ENCODE measurements at regions not wholly inside any gene's neighbourhood (a gene's known extent, or its start where the extent isn't known, plus 50 kb on each side); places are given as distances from the start of the nearest gene placed in this dataset.

DNA sequence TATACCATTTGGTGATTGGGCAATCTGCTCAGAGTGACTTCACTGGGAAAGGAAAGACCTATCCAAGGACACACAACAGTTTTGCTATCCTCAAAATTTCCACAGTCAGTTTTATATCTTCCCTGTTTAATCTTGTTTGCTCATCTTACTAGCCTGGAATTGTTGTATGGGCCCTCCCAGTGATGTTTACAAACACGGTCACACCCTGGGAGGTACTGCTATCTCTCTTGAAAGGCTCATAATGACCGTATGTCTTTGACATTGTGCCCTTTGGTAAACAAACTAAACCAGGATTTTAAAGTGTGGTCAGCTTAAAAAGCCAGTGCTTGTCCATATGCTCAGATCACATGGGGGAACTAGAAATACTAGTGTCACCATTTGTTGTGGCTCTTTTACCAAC is 277.0 kb downstream of the CDH2 start:
- no peak for DNase-seq

DNA sequence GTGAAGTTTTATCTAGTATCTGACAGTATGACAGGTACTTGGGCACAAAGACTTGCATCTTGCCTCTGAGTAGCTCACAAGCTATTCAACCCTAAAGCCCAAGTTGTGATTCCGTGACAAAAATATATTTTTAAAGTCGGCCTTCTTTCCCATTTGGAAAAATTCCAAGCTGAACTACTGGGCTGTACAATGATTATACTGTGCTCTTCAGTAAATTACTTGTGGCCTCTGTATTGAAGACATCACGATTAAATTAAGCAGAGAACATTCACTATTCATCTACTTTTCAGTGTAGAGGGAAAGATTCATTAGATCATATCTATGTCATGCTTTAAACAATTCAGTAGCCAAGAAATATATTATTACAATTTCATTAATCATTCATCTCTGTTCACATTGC is 282.2 kb downstream of the CDH2 start:
- DNase-seq = no peak

DNA sequence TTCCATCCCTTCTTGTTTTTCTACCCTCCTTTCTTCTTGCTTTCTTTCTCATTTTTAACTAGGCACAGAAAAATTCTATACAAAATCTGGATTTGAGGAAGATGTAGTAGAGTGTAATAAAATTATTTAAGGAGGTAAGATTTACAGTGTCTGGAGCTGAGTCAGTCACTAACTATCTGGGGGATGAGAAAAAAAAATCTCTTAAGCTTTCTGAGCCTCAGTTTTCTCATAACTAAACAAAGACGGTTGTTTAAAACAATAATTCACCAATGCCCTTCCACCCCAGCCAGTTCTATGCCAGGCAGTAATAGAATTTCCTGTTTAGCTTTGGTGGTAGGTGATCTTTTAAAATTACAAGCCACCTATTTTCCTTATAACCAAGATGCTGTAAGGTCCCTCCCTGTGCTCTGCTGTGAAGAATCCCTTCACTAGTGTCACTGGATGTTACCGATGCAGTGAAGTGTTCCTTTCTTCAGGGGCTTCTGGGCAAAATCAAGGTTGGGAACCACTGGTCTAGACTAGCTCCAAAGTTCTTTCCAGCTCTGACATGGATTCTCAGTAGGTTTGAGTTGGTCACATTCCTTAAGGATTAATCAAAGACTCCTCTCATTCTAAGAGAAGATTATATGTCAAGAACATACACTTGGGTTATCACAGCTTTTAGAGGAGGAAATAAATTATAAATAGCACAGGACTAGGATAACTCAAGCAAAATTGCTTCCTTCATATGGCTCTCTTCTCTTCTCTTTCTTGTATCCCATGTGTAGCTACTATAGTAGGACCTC is 289.0 kb downstream of the CDH2 start:
- no peak for DNase-seq

DNA sequence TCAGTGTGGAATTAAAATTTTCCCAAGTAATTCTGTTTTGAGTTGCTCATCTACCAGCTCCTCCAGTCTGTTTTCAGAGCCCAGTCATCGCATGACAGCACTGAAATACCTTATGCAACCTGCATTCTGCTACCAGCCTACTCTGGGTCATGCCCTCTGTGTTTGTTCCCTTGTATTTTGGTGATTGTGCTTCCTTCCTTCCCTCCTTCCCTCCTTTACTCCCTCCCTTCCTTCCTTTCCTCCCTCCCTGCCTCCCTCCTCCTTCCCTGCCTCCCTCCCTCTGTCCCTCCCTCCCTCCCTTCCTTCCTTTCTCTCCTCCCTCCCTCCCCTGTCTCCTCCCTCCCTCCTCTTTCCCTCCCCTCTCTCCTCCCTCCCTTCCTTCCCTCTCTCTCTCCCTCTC is 289.6 kb downstream of the CDH2 start:
- DNase-seq = no peak

DNA sequence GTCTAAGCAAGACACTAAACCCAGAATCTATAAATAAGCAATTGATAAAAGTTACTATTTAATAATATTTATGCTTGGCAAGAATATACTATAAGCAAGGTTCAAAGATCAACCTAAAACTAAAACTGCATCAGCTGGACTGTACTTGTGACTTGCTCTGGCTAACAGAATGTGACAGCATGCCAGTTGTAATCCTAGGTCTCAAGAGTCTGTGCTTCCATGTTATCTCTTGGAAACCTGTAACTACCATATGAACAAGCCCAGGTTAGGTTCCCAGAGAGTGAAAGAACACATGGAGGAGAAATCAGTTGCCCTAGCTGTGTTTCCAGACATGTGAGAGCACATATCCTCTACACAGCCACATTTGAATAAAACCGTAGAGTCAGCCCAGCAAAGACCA is 297.4 kb downstream of the CDH2 start:
- DNase-seq = no peak

DNA sequence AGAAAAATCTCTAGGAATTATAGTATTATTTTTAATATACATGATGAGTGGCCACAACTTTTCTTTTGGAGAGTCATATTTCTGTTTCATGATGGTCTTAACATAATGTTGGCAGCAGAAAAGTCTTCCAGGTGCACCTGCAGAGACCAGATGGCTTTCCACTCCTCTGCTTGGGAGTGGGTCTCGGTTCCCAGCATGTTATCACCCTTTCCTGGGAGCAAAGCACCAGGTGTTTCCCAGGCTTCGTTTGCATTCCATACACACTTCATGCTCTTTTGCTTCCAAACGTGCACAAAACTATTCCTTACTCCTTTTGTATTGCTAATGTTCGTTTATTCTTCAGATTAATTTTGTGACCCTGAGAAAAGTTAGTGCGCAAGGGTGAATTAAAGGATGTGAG is 305.2 kb downstream of the CDH2 start:
- no peak for DNase-seq

DNA sequence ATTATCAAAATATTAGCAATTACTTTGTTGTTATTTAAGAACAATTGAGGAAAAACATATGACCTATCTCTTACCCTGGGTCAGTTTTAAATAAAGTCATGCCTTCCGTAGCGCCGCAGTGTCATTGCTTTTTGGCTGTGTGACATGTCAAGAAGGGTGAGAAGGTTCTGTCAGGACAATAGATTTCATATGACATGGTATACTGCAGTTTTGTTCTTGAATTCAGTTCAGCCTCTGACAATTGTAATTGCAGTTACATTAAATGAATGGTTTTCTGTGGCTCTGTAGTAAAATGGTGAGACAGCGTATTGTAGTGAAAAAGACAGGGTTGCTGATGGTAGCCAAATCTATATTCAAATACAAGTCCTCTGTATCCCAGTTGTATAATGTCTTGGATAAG is 307.2 kb downstream of the CDH2 start:
- no peak for DNase-seq

DNA sequence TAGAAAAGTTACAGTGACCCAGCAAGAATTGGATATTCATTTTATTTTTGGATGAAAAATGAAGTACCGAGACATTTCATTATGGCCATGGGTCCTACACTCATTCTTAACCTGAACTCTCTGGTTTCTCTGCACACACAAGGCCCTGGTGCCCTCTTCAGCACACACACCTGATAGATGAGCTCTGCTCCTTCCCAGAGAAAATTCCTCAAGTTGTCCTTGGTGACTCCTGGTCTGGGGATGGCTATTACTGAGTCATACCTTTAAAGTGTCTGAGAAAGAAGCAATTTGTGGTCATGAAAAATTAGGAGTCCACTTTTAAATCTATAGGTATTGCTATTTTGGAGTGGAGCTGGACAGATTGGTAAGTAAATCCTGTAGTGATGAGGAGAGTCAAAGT is 311.5 kb downstream of the CDH2 start:
- DNase-seq = no peak

DNA sequence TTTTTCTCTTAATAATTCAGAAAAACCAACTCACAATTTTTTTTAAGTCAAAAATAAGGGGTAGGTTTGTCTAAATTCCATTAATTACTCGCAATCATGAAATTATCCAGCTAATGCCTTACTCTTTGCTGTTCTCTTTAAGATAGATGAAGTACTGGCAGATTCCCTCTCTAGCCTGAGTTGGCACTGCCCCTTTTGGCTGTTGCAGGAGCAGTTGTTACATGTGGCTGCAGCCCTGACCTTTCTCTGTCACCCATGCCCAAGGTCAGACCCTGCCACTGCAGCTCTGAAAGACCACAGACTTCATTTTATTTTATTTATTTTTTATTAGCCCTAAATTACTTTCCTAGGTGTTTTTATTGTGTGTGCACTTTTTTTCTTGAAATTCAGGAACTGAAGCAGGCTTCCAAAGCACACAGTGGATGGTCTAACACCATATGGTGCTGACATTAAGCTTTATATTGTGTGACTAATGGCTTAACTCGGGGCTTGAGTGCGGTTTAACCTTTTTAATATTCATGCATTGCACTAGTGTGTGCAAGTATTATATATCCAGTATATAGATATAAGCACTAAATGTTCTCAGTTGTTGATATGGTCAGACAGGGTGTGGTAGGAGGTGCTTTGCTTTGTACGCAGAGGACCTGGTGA is 313.0 kb downstream of the CDH2 start:
- peak; percentile 39 for DNase-seq

DNA sequence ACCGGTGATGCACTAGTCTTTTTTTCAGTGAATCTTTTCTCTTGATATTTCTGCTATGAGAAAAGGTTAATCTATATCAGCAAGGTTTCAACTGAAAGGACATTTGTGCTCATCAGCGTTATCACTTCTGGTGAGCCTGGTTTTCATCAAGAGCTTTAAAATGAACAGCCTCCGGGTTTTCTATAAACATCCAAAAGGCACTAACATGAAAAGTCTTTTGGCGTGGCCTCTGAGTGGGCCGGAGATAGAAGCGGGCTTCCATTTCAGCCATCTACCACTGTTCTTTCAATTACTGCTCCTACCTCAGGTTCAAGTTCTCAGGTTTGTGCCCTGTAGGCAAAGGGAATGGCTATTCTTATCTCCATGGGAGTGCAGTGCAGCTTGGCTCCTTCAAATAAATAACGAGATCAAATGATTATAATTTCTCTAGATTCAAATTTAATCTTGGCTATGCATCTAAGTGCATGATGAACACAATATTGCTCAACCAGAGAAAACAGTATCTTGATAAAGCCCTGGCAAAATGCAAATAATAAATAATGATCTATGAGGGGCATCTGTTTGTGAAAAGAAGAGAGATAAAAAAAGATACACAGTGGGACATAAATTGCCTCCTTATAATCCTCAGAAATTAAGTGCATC is 314.8 kb downstream of the CDH2 start:
- no peak for DNase-seq

DNA sequence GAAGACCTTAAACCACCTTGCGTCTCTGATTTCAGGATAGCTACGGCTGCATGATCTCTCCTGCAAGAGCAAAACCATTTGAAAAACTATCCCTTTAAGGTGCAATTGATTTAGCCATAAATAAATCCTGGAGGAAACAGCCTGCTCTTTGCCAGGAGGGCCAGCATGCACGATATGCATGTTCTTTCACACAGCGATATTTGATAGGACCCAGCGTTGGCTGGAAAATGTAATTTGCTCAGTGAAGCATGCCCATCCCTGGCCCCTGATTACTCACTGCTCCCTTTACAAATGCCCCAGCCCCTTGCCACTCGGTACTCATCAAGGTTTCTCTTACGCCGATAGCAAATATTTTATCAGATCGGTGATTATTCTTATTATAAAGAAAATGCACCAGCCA is 315.4 kb downstream of the CDH2 start:
- peak; percentile 80 for DNase-seq

DNA sequence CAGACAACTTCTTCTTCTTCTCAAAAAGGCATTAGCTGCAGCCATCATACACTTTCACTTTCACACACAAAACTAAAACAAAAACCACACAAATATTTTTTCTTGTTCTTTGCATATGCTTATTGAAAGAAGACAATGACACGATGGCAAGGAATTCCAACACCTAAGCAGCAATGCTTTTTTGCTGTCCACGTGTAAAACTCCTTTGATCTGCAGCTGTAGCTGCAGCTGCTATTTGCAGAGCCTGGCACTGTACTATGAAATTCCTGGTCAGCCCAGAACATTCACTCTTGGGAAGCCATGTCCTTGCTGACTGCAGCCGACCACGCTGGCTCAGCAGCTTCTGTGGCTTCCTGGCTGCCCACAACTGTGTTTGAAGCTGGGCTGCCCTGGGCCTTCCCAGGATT is 316.2 kb downstream of the CDH2 start:
- no peak for DNase-seq

DNA sequence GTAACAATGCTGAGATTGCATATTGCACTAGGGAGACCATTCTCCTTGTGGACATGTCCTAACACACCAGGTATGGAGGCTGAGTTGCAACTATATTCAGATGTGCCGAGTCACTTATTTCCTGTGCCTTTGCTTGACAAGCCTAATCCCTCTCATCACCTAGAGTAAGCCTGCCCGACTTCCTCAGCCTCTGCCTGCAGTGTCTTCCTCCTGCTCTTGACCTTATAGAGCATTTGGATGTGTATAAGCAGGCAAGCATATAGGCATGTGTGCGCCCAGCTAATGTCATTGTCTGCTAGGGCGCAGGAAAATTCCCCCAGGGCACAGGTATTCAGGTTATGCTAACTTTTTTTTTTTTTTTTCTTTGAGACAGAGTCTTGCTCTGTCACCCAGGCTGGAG is 316.9 kb downstream of the CDH2 start:
- no peak for DNase-seq

DNA sequence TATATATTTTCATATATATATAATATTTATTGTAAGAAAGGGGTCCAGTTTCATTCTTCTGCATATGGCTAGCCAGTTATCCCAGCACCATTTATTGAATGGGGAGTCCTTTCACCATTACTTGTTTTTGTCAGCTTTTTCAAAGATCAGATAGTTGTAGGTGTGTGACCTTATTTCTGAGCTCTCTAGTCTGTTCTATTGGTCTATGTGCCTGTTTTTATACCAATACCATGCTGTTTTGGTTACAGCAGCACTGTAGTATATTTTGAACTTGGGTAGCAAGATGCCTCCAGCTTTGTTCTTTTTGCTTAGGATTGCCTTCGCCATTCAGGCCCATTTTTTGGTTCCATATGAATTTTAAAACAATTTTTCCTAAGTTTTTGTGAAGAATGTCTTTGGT is 320.1 kb downstream of the CDH2 start:
- no peak for DNase-seq

DNA sequence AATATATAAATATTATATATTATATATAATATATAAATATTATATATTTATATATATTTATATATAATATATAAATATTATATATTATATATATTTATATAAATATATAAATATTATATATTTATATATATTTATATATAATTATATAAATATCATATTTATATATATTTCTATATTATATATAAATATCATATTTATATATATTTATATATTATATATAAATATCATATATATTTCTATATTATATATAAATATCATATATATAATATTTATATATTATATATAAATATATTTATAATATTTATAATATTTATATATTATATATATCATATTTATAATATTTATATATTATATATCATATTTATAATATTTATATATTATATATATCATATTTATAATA is 321.4 kb downstream of the CDH2 start:
- no peak for DNase-seq

DNA sequence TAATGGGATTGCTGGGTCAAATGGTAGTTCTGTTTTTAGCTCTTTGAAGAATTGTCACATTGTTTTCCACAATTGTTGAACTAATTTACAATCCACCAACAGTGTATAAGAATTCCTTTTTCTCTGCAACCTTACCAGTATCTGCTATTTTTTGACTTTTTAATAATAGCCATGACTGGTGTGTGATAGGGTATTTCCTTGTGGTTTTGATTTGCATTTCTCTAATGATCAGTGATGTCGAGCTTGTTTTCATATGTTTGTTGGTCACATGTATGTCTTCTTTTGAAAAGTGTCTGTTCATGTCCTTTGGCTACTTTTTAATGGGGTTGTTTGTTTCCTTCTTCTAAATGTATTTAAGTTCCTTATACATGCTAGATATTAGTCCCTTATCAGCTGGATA is 322.3 kb downstream of the CDH2 start:
- no peak for DNase-seq

DNA sequence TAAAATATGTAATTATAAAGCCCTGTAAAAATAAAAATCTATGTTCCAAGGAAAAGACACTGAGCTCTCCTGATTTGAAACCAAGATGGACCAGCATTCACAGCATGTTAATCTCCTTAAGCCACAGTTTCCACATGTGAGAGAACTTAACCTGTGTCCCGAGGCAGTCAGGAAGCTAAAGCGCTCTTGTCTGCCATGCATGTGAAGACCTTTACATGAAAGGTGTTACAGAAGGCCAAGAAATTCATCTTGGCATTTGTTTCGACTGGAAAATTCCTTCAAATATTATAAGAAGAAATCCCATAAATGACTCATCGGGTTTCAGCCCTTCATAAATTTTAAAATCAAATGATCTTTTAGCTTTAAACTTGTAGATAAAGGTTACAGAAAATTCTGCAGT is 328.6 kb downstream of the CDH2 start:
- DNase-seq = no peak

DNA sequence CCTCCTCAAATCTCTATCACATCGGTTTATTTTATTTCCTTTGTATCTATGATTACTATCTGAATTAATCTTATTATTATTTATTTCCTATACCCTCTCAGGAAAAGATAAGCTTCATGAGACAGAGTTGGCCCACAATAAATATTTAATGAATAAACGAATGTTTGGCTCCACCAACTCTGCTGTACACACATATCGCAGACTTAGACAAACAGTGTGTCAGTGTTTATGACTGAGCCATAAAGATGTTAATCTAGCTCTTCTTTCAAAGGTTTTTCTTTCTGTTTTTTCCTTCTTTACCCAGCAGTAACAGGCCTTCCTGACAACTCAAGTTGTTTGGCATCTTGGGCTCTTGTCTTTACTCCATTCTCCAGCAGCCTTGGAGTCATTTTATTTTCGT is 329.5 kb downstream of the CDH2 start:
- DNase-seq = no peak

DNA sequence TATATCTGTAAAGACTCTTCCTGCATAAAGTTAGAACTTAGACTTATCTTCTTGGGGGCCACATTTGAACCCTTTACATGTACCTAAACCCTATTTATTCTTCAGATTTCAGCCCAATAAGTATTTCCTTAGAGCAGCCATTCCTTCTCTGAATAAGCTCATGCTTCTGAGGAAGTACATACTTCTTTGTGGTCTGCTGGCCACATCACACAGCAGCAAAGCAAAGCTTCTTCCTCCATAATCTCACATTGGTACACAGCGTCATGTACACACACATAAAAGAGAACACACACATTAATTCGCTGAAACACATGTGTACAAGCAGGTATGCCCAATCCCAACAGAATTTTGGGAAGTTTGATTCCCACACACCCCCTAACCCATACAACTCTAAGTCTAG is 331.0 kb downstream of the CDH2 start:
- no peak for DNase-seq

DNA sequence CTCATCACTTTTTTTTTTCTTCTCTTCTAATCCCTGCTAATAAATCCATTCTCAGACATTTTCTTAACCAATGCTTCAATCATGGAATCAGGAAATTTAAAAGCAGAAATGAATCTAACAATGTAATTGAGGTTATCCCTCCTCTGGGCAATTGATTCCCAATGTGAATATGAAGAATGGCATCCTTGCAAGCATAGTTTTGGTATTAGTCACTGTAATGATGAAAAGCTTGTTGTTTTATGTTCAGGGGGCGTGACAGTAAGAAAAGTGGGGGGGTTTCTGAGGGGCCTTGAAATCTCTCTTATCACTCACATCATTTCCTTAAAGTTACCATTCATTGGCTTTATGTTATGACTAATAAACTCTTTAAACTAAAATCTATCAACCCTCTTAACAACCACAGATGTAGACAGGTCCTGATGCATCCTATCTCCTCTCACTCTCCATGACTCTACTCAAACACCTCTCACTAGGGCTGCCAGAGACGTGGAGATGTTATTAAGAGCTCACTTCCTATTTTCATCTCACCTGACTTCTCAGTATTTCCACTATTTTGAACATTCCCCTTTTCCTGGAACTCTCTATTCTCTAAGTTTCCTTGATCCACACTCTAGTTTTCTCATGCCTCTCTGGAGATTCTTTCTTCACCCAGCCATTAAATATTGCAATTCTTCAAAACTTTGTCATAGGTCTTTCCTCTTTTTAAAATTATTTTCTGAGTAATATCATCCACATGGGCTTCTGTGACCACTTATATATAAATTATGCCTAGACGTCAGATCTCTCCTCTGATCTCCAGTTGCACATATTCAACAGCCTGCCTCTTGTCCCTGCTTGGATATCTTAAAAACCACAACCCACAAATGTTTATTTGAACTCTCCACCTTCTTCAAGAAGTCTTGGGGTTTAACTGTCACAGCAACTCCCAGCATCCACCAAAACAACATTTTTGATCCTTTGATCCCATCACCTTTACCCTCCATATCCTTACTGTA is 332.9 kb downstream of the CDH2 start:
- no peak for DNase-seq

DNA sequence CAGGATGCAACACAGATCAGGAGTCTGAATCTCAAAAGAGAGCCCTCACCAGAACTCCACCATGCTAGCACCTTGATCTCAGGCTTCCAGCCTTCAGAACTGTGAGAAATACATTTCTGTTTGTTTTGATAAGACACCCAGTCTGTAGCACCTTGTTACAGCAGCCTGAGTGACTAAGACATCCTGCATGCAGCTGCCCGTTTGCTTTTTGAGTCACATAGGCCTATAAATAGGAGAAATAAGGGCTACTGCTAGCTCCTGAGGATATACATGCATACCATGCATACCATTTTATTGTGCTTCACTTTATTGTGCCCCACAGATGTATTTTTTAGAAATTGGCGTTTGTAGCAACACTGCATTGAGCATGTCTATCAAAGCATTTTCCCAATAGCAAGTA is 337.8 kb downstream of the CDH2 start:
- no peak for DNase-seq

DNA sequence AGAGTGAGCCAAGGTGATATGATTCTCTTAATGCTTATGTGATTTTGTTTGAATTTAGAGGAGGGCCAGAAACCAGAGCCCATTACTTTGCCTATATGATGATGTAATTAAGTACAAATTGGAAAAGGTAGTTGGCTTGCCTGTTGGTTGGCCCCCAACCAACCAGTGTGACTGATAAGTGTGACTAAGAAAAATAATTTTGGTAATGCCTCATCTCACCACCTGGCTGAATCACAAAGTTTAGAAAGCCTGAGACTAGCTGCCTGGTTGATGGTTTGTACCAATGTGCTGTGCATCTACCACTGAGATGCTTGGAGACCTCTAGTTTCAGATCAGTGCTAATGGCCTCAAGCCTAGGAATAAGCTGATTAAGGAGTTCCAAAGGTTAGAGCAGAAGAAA is 338.7 kb downstream of the CDH2 start:
- DNase-seq = peak; percentile 1

DNA sequence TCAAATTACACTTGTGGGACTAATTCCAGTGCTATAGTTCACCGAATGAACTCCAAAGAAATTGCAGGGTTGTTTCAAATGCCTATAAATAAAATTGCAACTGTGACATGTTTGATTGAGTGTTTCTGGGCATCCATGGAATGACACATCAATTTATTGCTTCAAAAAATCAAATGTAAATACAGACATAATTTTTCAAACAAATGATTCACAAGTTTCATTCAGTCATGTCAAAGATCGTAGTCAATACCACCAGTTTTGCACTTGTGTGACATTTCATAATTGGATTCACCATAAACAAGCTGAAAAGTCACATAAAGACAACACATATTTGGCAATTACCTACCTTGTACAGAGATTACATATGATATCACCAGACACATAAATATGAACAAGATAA is 350.8 kb downstream of the CDH2 start:
- DNase-seq = no peak
